H9 (cell line): ENCODE measurements at regions not wholly inside any gene's neighbourhood (a gene's known extent, or its start where the extent isn't known, plus 50 kb on each side); places are given as distances from the start of the nearest gene placed in this dataset.
"Not testable (repeated sequence)": the region's sequence is repeated elsewhere in the genome, so short reads cannot be mapped to it uniquely, and the experiment has no call there.

Source experiments
- DNase-seq: peaks from one replicate; pipeline ENCODE4 v3.0.0-alpha.2; 2017
- H2AFZ ChIP-seq: one replicate; pipeline ENCODE4 v1.6.1; 2013; ENCODE audit warnings: mild to moderate bottlenecking, low read length, control low read depth, moderate library complexity
- H2AK5ac ChIP-seq: 2 replicates; pipeline ENCODE4 v1.6.1; 2013; ENCODE audit warnings: low read length, control low read depth, mixed read lengths; ENCODE audit not compliant: insufficient read length
- H2BK120ac ChIP-seq: one replicate; pipeline ENCODE4 v1.6.1; 2013; ENCODE audit warnings: low read depth, mild to moderate bottlenecking, low read length, control low read depth, inconsistent platforms; ENCODE audit not compliant: poor library complexity, severe bottlenecking
- H2BK12ac ChIP-seq: 2 replicates; pipeline ENCODE4 v1.6.1; 2013; ENCODE audit warnings: low read length, control low read depth, mixed read lengths, low read depth; ENCODE audit not compliant: insufficient read length
- H2BK15ac ChIP-seq: 2 replicates; pipeline ENCODE4 v1.6.1; 2013; ENCODE audit warnings: low read depth, low read length, control low read depth
- H2BK20ac ChIP-seq: one replicate; pipeline ENCODE4 v1.6.1; 2013; ENCODE audit warnings: low read depth, mild to moderate bottlenecking, low read length, control low read depth, inconsistent platforms; ENCODE audit not compliant: poor library complexity, severe bottlenecking
- H2BK5ac ChIP-seq: 2 replicates; pipeline ENCODE4 v1.6.1; 2013; ENCODE audit warnings: low read length, control low read depth, mixed read lengths; ENCODE audit not compliant: insufficient read length
- H3K14ac ChIP-seq: 2 replicates; pipeline ENCODE4 v1.6.1; 2013; ENCODE audit warnings: low read length, control low read depth; ENCODE audit not compliant: insufficient read depth
- H3K18ac ChIP-seq: 2 replicates; pipeline ENCODE4 v1.6.1; 2013; ENCODE audit warnings: low read depth, mild to moderate bottlenecking, mixed read lengths, low read length, control low read depth; ENCODE audit not compliant: insufficient read length
- H3K23ac ChIP-seq: 2 replicates; pipeline ENCODE4 v1.6.1; 2013; ENCODE audit warnings: low read length, control low read depth, mixed read lengths, low read depth; ENCODE audit not compliant: insufficient read length
- H3K23me2 ChIP-seq: 2 replicates; pipeline ENCODE4 v1.6.1; 2013; ENCODE audit warnings: low read depth, mild to moderate bottlenecking, mixed read lengths, low read length, control low read depth; ENCODE audit not compliant: insufficient read length, poor library complexity, severe bottlenecking
- H3K27ac ChIP-seq: 2 replicates; pipeline ENCODE4 v1.5.1; 2013; ENCODE audit warnings: low read length, control low read depth, mixed read lengths, low read depth; ENCODE audit not compliant: insufficient read length
- H3K27me3 ChIP-seq: 2 replicates; pipeline ENCODE4 v1.6.1; 2013; ENCODE audit warnings: low read length, control low read depth, inconsistent platforms; ENCODE audit not compliant: insufficient read depth
- H3K4ac ChIP-seq: 2 replicates; pipeline ENCODE4 v1.6.1; 2013; ENCODE audit warnings: low read depth, mild to moderate bottlenecking, control low read depth, inconsistent platforms, low read length, moderate library complexity
- H3K4me1 ChIP-seq: 2 replicates; pipeline ENCODE4 v1.6.1; 2013; ENCODE audit warnings: low read length, control low read depth, inconsistent platforms; ENCODE audit not compliant: insufficient read depth
- H3K4me2 ChIP-seq: 2 replicates; pipeline ENCODE4 v1.6.1; 2013; ENCODE audit warnings: low read length, control low read depth, mixed read lengths; ENCODE audit not compliant: insufficient read length, insufficient read depth
- H3K56ac ChIP-seq: 2 replicates; pipeline ENCODE4 v1.6.1; 2013; ENCODE audit warnings: low read depth, mild to moderate bottlenecking, mixed read lengths, low read length, control low read depth; ENCODE audit not compliant: insufficient read length
- H3K79me1 ChIP-seq: 2 replicates; pipeline ENCODE4 v1.6.1; 2013; ENCODE audit warnings: low read depth, mild to moderate bottlenecking, moderate library complexity, low read length, control low read depth, inconsistent platforms; ENCODE audit not compliant: insufficient read depth, poor library complexity, severe bottlenecking
- H3K79me2 ChIP-seq: 2 replicates; pipeline ENCODE4 v1.6.1; 2013; ENCODE audit warnings: low read length, control low read depth, inconsistent platforms; ENCODE audit not compliant: insufficient read depth
- H3K9ac ChIP-seq: 2 replicates; pipeline ENCODE4 v1.6.1; 2013; ENCODE audit warnings: low read length, control low read depth, mixed read lengths; ENCODE audit not compliant: insufficient read length; ENCODE audit errors: extremely low read depth
- H3K9me3 ChIP-seq: one replicate; pipeline ENCODE4 v1.6.1; 2013; ENCODE audit warnings: low read depth, low read length, inconsistent platforms; ENCODE audit not compliant: control insufficient read depth
- H3T11ph ChIP-seq: one replicate; pipeline ENCODE4 v1.6.1; 2013; ENCODE audit warnings: mild to moderate bottlenecking, low read length, control low read depth, inconsistent platforms
- H4K20me1 ChIP-seq: one replicate; pipeline ENCODE4 v1.6.1; 2013; ENCODE audit not compliant: control insufficient read depth, insufficient read length, insufficient read depth
- H4K5ac ChIP-seq: 2 replicates; pipeline ENCODE4 v1.6.1; 2013; ENCODE audit warnings: low read depth, mild to moderate bottlenecking, mixed read lengths, low read length, control low read depth; ENCODE audit not compliant: insufficient read length
- H4K8ac ChIP-seq: replicated peaks from 2 replicates; pipeline ENCODE4 v1.6.1; 2013; ENCODE audit warnings: low read length, control low read depth, mixed read lengths, low read depth; ENCODE audit not compliant: insufficient read length
- H4K91ac ChIP-seq: 2 replicates; pipeline ENCODE4 v1.6.1; 2013; ENCODE audit warnings: low read depth, mild to moderate bottlenecking, moderate library complexity, mixed read lengths, low read length, control low read depth; ENCODE audit not compliant: insufficient read length
- H3K27ac Mint-ChIP-seq, 3 experiments: 2 replicates in 2 of 3; 3 replicates in 1 of 3; pipeline ENCODE4 v1.8.0; 2020 to 2021; ENCODE audit warnings: mixed read lengths in 3 of 3, mild to moderate bottlenecking in 1 of 3, moderate library complexity in 1 of 3
- H3K27me3 Mint-ChIP-seq: 2 replicates; pipeline ENCODE4 v1.8.0; 2021; ENCODE audit warnings: low read depth, mild to moderate bottlenecking, moderate library complexity, mixed read lengths
- H3K36me3 Mint-ChIP-seq, 3 experiments: 2 replicates in 2 of 3; 3 replicates in 1 of 3; pipeline ENCODE4 v1.8.0; 2020 to 2021; ENCODE audit warnings: low read depth in 3 of 3, mixed read lengths in 3 of 3; ENCODE audit not compliant: insufficient read depth in 1 of 3
- H3K4me1 Mint-ChIP-seq, 2 experiments: 2 replicates each; pipeline ENCODE4 v1.8.0; 2020; ENCODE audit warnings: mixed read lengths in 2 of 2
- H3K4me3 Mint-ChIP-seq, 2 experiments: 2 replicates in 1 of 2; 3 replicates in 1 of 2; pipeline ENCODE4 v1.8.0; 2020 to 2021; ENCODE audit warnings: mild to moderate bottlenecking in 2 of 2, mixed read lengths in 2 of 2, moderate library complexity in 1 of 2
- H3K9me3 Mint-ChIP-seq, 2 experiments: 2 replicates in 1 of 2; 3 replicates in 1 of 2; pipeline ENCODE4 v1.8.0; 2020; ENCODE audit warnings: mild to moderate bottlenecking in 2 of 2, mixed read lengths in 2 of 2, moderate library complexity in 1 of 2
- WGBS: extraction: QIAGEN DNeasy Blood & Tissue Kit; methylation state at CpG from one replicate; pipeline ENCODE4 v1.1.7; 2013; ENCODE audit warnings: missing lambda C conversion rate, low lambda C conversion rate, mixed read lengths; ENCODE audit not compliant: insufficient read length; ENCODE audit errors: extremely low coverage; 5-methylcytosine and 5-hydroxymethylcytosine counted together

- H3K9ac ChIP-seq, H2BK120ac ChIP-seq, H3K9me3 ChIP-seq, H3K27me3 ChIP-seq, H3K4me1 ChIP-seq, H3K27ac Mint-ChIP-seq, H3K4me3 Mint-ChIP-seq, H2BK20ac ChIP-seq, H3K56ac ChIP-seq, H3T11ph ChIP-seq, H4K20me1 ChIP-seq, H3K18ac ChIP-seq, H3K79me1 ChIP-seq, H3K23me2 ChIP-seq, H3K4me1 Mint-ChIP-seq, H2BK5ac ChIP-seq, H3K79me2 ChIP-seq, H3K14ac ChIP-seq, H3K27ac ChIP-seq, H3K27me3 Mint-ChIP-seq, H4K91ac ChIP-seq, H3K23ac ChIP-seq, H3K9me3 Mint-ChIP-seq, H2BK12ac ChIP-seq, H3K4me2 ChIP-seq, H4K8ac ChIP-seq, H2AFZ ChIP-seq, H3K4ac ChIP-seq, H3K36me3 Mint-ChIP-seq, H2BK15ac ChIP-seq, H2AK5ac ChIP-seq, H4K5ac ChIP-seq: not testable (repeated sequence)
- DNase-seq, result peak; percentile 28
- no CpG with 5 or more reads among the region's 24 CpGs for WGBS
Measured at GRCh38 chr21:6125549-6126240, 4395.7 kb upstream of the TPTE start.

GRCh38 chr21:6126976-6127732 is 4394.2 kb upstream of the TPTE start:
- H3K4me1 ChIP-seq, H4K20me1 ChIP-seq, H3K23ac ChIP-seq, H3K56ac ChIP-seq, H2AK5ac ChIP-seq, H3K14ac ChIP-seq, H2BK120ac ChIP-seq, H3K9me3 Mint-ChIP-seq, H4K91ac ChIP-seq, H3K27me3 Mint-ChIP-seq, H3K79me2 ChIP-seq, H3T11ph ChIP-seq, H3K18ac ChIP-seq, H2AFZ ChIP-seq, H4K8ac ChIP-seq, H3K79me1 ChIP-seq, H2BK20ac ChIP-seq, H3K4me1 Mint-ChIP-seq, H2BK15ac ChIP-seq, H3K27me3 ChIP-seq, H2BK5ac ChIP-seq, H3K9ac ChIP-seq, H3K4me2 ChIP-seq, H4K5ac ChIP-seq, H2BK12ac ChIP-seq, H3K27ac Mint-ChIP-seq, H3K9me3 ChIP-seq, H3K23me2 ChIP-seq, H3K4me3 Mint-ChIP-seq, H3K4ac ChIP-seq, H3K27ac ChIP-seq, H3K36me3 Mint-ChIP-seq: not testable (repeated sequence)
- no CpG with 5 or more reads among the region's 43 CpGs for WGBS
- DNase-seq, result peak; percentile 17
